ENCODE measurements at regions not wholly inside any gene's neighbourhood (a gene's known extent, or its start where the extent isn't known, plus 50 kb on each side); places are given as distances from the start of the nearest gene placed in this dataset.
A peak's percentile ranks its signal among the peaks of the same experiment; 100 is the strongest.

- TF ChIP-seq AFF4 (CRISPR knock-in tag; IDR thresholded peaks at IDR 0.05) (no peak), CREB1 (IDR thresholded peaks at IDR 0.05) (no peak), CREB1 (CRISPR knock-in tag; IDR thresholded peaks at IDR 0.05) (no peak), ZBTB43 (CRISPR knock-in tag; IDR thresholded peaks at IDR 0.05) (no peak), MECOM (CRISPR knock-in tag; IDR thresholded peaks at IDR 0.05) (no peak), NCOA2 (IDR thresholded peaks at IDR 0.05; ENCODE audit: partially characterized antibody in 2 of 2) (no peak), MXI1 (IDR thresholded peaks at IDR 0.05; ENCODE audit: low read depth, low read length) (no peak), SMC3 (conservative IDR thresholded peaks at IDR 0.05; ENCODE audit: insufficient read depth, low read depth, low read length) (peak; percentile 99), ETS2 (tag; IDR thresholded peaks at IDR 0.05; ENCODE audit: borderline replicate concordance, poor library complexity, severe bottlenecking) (no peak), NCOR1 (IDR thresholded peaks at IDR 0.05) (no peak), TEAD4 (IDR thresholded peaks at IDR 0.05; ENCODE audit: low read length) (no peak), TEAD4 (CRISPR knock-in tag; IDR thresholded peaks at IDR 0.05; ENCODE audit: borderline replicate concordance) (no peak), KLF1 (tag; IDR thresholded peaks at IDR 0.05) (no peak), NR1H2 (CRISPR knock-in tag; IDR thresholded peaks at IDR 0.05) (no peak), XRCC3 (IDR thresholded peaks at IDR 0.05) (no peak), PTBP1 (IDR thresholded peaks at IDR 0.05; ENCODE audit: low read depth, low read length) (no peak), NR2F6 (CRISPR knock-in tag; IDR thresholded peaks at IDR 0.05) (no peak), PRPF4 (IDR thresholded peaks at IDR 0.05; ENCODE audit: insufficient read depth, low read depth, low read length, poor library complexity, severe bottlenecking) (no peak), ZNF274 (IDR thresholded peaks at IDR 0.05; ENCODE audit: borderline replicate concordance, low read depth, low read length) (no peak), FOXK2 (conservative IDR thresholded peaks at IDR 0.05 in 1 of 2, IDR thresholded peaks at IDR 0.05 in 1 of 2; ENCODE audit: low read depth in 2 of 2) (no peak), BHLHE40 (IDR thresholded peaks at IDR 0.05; ENCODE audit: low read length) (0 out of 2 replicates have a peak, but pooled peaks have one; percentile 29), RBFOX2 (IDR thresholded peaks at IDR 0.05; ENCODE audit: low read depth, low read length) (no peak)
- TF ChIP-seq, protein P1, sequence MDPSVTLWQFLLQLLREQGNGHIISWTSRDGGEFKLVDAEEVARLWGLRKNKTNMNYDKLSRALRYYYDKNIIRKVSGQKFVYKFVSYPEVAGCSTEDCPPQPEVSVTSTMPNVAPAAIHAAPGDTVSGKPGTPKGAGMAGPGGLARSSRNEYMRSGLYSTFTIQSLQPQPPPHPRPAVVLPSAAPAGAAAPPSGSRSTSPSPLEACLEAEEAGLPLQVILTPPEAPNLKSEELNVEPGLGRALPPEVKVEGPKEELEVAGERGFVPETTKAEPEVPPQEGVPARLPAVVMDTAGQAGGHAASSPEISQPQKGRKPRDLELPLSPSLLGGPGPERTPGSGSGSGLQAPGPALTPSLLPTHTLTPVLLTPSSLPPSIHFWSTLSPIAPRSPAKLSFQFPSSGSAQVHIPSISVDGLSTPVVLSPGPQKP (CRISPR knock-in tag; IDR thresholded peaks at IDR 0.05): no peak
- TF ChIP-seq, protein P2, sequence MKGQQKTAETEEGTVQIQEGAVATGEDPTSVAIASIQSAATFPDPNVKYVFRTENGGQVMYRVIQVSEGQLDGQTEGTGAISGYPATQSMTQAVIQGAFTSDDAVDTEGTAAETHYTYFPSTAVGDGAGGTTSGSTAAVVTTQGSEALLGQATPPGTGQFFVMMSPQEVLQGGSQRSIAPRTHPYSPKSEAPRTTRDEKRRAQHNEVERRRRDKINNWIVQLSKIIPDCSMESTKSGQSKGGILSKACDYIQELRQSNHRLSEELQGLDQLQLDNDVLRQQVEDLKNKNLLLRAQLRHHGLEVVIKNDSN (CRISPR knock-in tag; IDR thresholded peaks at IDR 0.05): no peak
Measured at GRCh38 chr7:131654668-131655326, 98.4 kb upstream of the PODXL start (continued).
